ENCODE measurements at regions not wholly inside any gene's neighbourhood (a gene's known extent, or its start where the extent isn't known, plus 50 kb on each side); places are given as distances from the start of the nearest gene placed in this dataset.
"Not testable (repeated sequence)": the region's sequence is repeated elsewhere in the genome, so short reads cannot be mapped to it uniquely, and the experiment has no call there.

GRCh38 chr20:16835690-16836089, 87.5 kb downstream of the OTOR start:
- CTCF ChIA-PET; H3K36me3 ChIP-seq (ENCODE audit: control insufficient read depth in 2 of 2, insufficient read depth in 1 of 2, low read length in 2 of 2); POLR2A ChIA-PET: not testable (repeated sequence)

GRCh38 chr20:16842486-16843120, 94.4 kb downstream of the OTOR start:
- H3K4me1 ChIP-seq (ENCODE audit: control insufficient read depth, insufficient read depth, low read length), result no peaks in the 10 kb centered on the region
- H3K36me3 ChIP-seq (ENCODE audit: control insufficient read depth in 2 of 2, insufficient read depth in 1 of 2, low read length in 2 of 2), result no peaks in the 10 kb centered on the region
- no peak overlapping the region for H3K4me3 ChIP-seq (ENCODE audit: low read depth, low read length)
- H3K27ac ChIP-seq (ENCODE audit: extremely low read depth, low read depth, low read length), result no peak overlapping the region
- POLR2A ChIA-PET, result no interaction called here
- TF ChIP-seq ZNF514 (tag by site-specific recombination; IDR thresholded peaks at IDR 0.05) (no peak), ZNF621 (tag by site-specific recombination; IDR thresholded peaks at IDR 0.05) (no peak), ZNF610 (tag by site-specific recombination; IDR thresholded peaks at IDR 0.05; ENCODE audit: borderline replicate concordance) (no peak), ZBTB48 (tag by site-specific recombination; IDR thresholded peaks at IDR 0.05) (no peak), ZBTB7A (tag by site-specific recombination; IDR thresholded peaks at IDR 0.05; ENCODE audit: low read depth) (no peak)
- CTCF ChIA-PET, result no interaction called here
- H3K9me3 ChIP-seq (ENCODE audit: control insufficient read depth, insufficient read depth, low read depth, low read length), result no peaks in the 10 kb centered on the region

More at GRCh38 chr20:16835690-16836089, 87.5 kb downstream of the OTOR start:
- H3K4me3 ChIP-seq (ENCODE audit: low read depth, low read length); H3K4me1 ChIP-seq (ENCODE audit: control insufficient read depth, insufficient read depth, low read length); H3K27ac ChIP-seq (ENCODE audit: extremely low read depth, low read depth, low read length); H3K9me3 ChIP-seq (ENCODE audit: control insufficient read depth, insufficient read depth, low read depth, low read length): not testable (repeated sequence)

- Histone ChIP-seq H3K4me1 (ENCODE audit: control insufficient read depth, insufficient read depth, low read length) (no peaks in the 10 kb centered on the region), H3K27ac (ENCODE audit: extremely low read depth, low read depth, low read length) (no peak overlapping the region), H3K9me3 (ENCODE audit: control insufficient read depth, insufficient read depth, low read depth, low read length) (no peaks in the 10 kb centered on the region), H3K36me3 (ENCODE audit: control insufficient read depth in 2 of 2, insufficient read depth in 1 of 2, low read length in 2 of 2) (no peaks in the 10 kb centered on the region), H3K4me3 (ENCODE audit: low read depth, low read length) (no peak overlapping the region)
- ChIA-PET CTCF (interaction anchor here (1.6 kb wide), 1 partner anchor 23 kb away, joined by 6 read pairs; no protein-coding TSS in a partner anchor), POLR2A (no interaction called here)
- TF ChIP-seq ZNF133 (tag by site-specific recombination; IDR thresholded peaks at IDR 0.05), result no peak
- no peak for TF ChIP-seq PRDM1 (tag by site-specific recombination; IDR thresholded peaks at IDR 0.05)
- no peak for TF ChIP-seq TSHZ1 (tag by site-specific recombination; IDR thresholded peaks at IDR 0.05; ENCODE audit: borderline replicate concordance)
- TF ChIP-seq ZNF16 (tag by site-specific recombination; IDR thresholded peaks at IDR 0.05; ENCODE audit: low read depth), result no peak
- no peak for TF ChIP-seq ZNF544 (tag by site-specific recombination; IDR thresholded peaks at IDR 0.05)
- TF ChIP-seq ZNF10 (tag by site-specific recombination; IDR thresholded peaks at IDR 0.05), result no peak
- TF ChIP-seq PBX3 (CRISPR knock-in tag; IDR thresholded peaks at IDR 0.05), result no peak
- no peak for TF ChIP-seq ZFP37 (tag by site-specific recombination; IDR thresholded peaks at IDR 0.05)
- TF ChIP-seq ZNF521 (tag by site-specific recombination; IDR thresholded peaks at IDR 0.05), result no peak
Observed at GRCh38 chr20:16844406-16844805, 96.2 kb downstream of the OTOR start.

GRCh38 chr20:16846006-16846405, 97.8 kb downstream of the OTOR start:
- Histone ChIP-seq H3K27ac (ENCODE audit: extremely low read depth, low read depth, low read length) (no peak overlapping the region), H3K36me3 (ENCODE audit: control insufficient read depth in 2 of 2, insufficient read depth in 1 of 2, low read length in 2 of 2) (no peaks in the 10 kb centered on the region), H3K4me1 (ENCODE audit: control insufficient read depth, insufficient read depth, low read length) (no peaks in the 10 kb centered on the region), H3K4me3 (ENCODE audit: low read depth, low read length) (no peak overlapping the region), H3K9me3 (ENCODE audit: control insufficient read depth, insufficient read depth, low read depth, low read length) (no peaks in the 10 kb centered on the region)
- POLR2A ChIA-PET, result no interaction called here
- CTCF ChIA-PET, result interaction anchor here (0.8 to 1.2 kb wide), 3 partner anchors 24 to 44 kb away, joined by 3 to 4 read pairs (median 3); no protein-coding TSS in a partner anchor
- TF ChIP-seq ZNF223 (tag by site-specific recombination; IDR thresholded peaks at IDR 0.05), result no peak
- no peak for TF ChIP-seq ZNF221 (tag by site-specific recombination; IDR thresholded peaks at IDR 0.05; ENCODE audit: borderline replicate concordance)
- TF ChIP-seq MZF1 (tag by site-specific recombination; IDR thresholded peaks at IDR 0.05; ENCODE audit: borderline replicate concordance), result no peak
- no peak for TF ChIP-seq ZSCAN30 (tag by site-specific recombination; IDR thresholded peaks at IDR 0.05)
- no peak for TF ChIP-seq ZNF169 (tag by site-specific recombination; IDR thresholded peaks at IDR 0.05)
- no peak for TF ChIP-seq ZNF777 (tag by site-specific recombination; IDR thresholded peaks at IDR 0.05; ENCODE audit: borderline replicate concordance)
- TF ChIP-seq WT1 (tag by site-specific recombination; IDR thresholded peaks at IDR 0.05), result no peak
- TF ChIP-seq ZNF324 (tag by site-specific recombination; IDR thresholded peaks at IDR 0.05), result no peak
- TF ChIP-seq ZNF645 (tag by site-specific recombination; IDR thresholded peaks at IDR 0.05), result no peak
- TF ChIP-seq ZNF140 (tag by site-specific recombination; IDR thresholded peaks at IDR 0.05), result no peak
- TF ChIP-seq BCL11A (tag by site-specific recombination; IDR thresholded peaks at IDR 0.05; ENCODE audit: low read depth), result no peak

All from HEK293 (cell line).